Gastroesophageal sphincter (tissue), 3 donors: ENCODE measurements at regions not wholly inside any gene's neighbourhood (a gene's known extent, or its start where the extent isn't known, plus 50 kb on each side); places are given as distances from the start of the nearest gene placed in this dataset.

ENCODE experiments used
- CTCF ChIP-seq, 4 experiments: fragments of 200-600 bp in 2 of 4; fragments of 450-650 bp in 2 of 4; sonication (generic) in 1 of 4; IDR thresholded peaks; one replicate each; pipeline ENCODE4 v1.5.1; 2017 to 2019; ENCODE audit warnings: antibody characterized with exemption in 4 of 4, mild to moderate bottlenecking in 2 of 4, moderate library complexity in 2 of 4
- EP300 ChIP-seq: sonication (generic); formaldehyde crosslinking; IDR thresholded peaks from one replicate; pipeline ENCODE4 v1.6.1; 2017; ENCODE audit warnings: antibody characterized with exemption, mild to moderate bottlenecking
- POLR2A ChIP-seq, 2 donors: fragments of 450-650 bp; IDR thresholded peaks; one replicate each; pipeline ENCODE4 v1.6.1; 2017; ENCODE audit warnings: antibody characterized with exemption in 2 of 2, mild to moderate bottlenecking in 2 of 2, moderate library complexity in 1 of 2
- POLR2AphosphoS5 ChIP-seq: sonication (generic); formaldehyde crosslinking; IDR thresholded peaks from one replicate; pipeline ENCODE4 v1.6.1; 2017; ENCODE audit warnings: antibody characterized with exemption

- TF ChIP-seq CTCF (IDR thresholded peaks at IDR 0.05) (no peak), POLR2A (IDR thresholded peaks at IDR 0.05) (no peak), POLR2AphosphoS5 (no peak), EP300 (no peak)
Observed at GRCh38 chr5:61850696-61851095, 455.3 kb upstream of the KIF2A start.
